ENCODE measurements at regions not wholly inside any gene's neighbourhood (a gene's known extent, or its start where the extent isn't known, plus 50 kb on each side); places are given as distances from the start of the nearest gene placed in this dataset.

DNA sequence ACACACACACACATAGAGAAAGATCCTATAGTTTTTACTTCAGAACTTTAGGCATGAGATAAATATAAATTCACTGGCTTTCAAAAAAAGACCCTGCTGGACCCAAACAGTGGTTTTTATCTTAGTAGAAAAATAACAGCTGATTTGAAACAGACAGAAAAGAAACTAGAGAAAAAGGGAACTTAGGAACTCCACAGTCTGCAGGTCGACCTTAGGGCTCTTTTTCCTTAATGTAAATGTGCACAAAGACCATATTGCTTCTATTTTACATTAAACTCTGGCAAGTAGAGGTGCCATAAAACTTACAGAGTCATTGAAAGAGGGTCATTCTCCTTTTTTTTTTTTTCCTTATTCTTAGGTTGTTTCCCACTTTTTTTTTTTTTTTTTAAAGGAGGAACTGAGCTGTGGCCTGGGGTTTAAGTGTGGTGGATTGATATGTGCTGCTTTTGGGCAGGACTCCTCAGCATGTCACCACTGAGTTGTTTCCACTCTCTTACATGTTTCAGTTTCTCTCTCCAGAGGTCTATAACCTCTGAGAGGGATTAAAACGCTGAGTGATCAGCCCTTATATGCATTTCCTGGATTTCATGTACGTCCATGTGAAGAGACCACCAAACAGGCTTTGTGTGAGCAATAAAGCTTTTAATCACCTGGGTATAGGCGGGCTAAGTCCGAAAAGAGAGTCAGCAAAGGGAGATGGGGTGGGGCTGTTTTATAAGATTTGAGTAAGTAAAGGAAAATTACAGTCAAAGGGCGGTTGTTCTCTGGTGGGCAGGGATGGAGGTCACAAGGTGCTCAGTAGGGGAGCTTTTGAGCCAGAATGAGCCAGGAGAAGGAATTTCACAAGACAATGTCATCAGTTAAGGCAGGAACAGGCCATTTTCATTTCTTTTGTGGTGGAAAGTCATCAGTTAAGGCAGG, 70.8 kb upstream of the PACRGL start:
- H3K4me3 ChIP-seq (ENCODE audit: low read depth, low read length): no peak overlapping the region
- DNase-seq (ENCODE audit: low read depth): no peak
- TF ChIP-seq CTCF (IDR thresholded peaks at IDR 0.05; ENCODE audit: low read depth, low read length, missing control alignments): no peak

GRCh38 chr4:20638825-20639224, 61.4 kb upstream of the PACRGL start:
- no peak for DNase-seq (ENCODE audit: low read depth)
- H3K4me3 ChIP-seq (ENCODE audit: low read depth, low read length): no peak overlapping the region
- no peak for TF ChIP-seq CTCF (IDR thresholded peaks at IDR 0.05; ENCODE audit: low read depth, low read length, missing control alignments)

DNA sequence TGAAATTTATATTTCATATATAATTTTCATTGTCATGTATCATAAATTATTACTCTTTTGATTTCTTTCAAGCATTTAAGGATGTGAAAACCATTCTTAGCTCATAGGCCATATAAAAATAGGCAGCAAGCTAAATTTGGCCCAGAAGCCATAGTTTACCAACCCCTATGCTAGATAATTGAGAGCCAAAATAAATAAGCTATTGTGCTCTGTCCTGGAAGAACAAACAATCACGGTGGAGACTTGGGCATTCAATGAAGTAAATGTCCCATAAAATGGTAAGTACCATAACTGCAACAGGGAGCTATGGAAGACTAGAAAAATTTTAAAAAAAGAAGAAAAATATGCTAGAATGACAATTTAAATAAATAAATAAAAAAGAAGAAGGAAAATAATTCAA, 60.9 kb upstream of the PACRGL start:
- no peak overlapping the region for H3K4me3 ChIP-seq (ENCODE audit: low read depth, low read length)
- DNase-seq (ENCODE audit: low read depth): no peak
- no peak for TF ChIP-seq CTCF (IDR thresholded peaks at IDR 0.05; ENCODE audit: low read depth, low read length, missing control alignments)

DNA sequence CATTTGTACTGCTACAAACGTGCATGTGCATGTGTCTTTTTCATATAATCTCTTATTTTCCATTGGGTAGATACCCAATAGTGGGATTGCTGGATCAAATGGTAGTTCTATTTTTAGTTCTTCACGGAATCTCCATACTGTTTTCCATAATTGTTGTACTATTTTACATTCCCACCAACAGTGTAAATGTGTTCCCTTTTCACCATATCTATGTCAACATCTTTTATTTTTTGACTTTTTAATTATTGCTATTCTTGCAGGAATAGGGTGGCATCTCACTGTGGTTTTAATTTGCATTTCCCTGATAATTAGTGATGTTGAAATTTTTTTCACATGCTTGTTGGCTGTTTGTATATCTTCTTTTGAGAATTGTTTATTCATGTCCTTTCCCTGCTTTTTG, 59.3 kb upstream of the PACRGL start:
- H3K4me3 ChIP-seq (ENCODE audit: low read depth, low read length): no peak overlapping the region
- DNase-seq (ENCODE audit: low read depth): no peak
- TF ChIP-seq CTCF (IDR thresholded peaks at IDR 0.05; ENCODE audit: low read depth, low read length, missing control alignments): no peak

GRCh38 chr4:20641976-20642375, 58.3 kb upstream of the PACRGL start:
- DNase-seq (ENCODE audit: low read depth): no peak
- TF ChIP-seq CTCF (IDR thresholded peaks at IDR 0.05; ENCODE audit: low read depth, low read length, missing control alignments): no peak
- no peak overlapping the region for H3K4me3 ChIP-seq (ENCODE audit: low read depth, low read length)

DNA sequence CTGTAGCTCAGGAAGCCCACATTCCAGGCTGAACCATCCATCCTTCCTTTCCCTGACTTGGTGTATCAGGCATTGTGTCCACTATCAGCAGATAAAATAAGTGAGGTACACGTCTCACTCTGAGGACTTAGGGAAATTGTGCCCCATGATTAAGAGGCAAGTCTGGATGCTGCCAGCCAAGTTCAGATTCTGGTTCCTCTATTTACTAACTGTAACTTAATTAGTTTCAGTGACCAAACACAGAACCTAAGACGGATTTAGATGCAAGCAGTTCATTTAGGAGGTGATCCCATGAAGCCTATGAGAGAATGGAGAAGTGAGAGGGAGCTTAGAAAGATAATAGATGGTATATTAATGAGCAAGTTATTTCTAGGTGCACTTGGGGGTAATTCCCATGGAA, 56.6 kb upstream of the PACRGL start:
- no peak for TF ChIP-seq CTCF (IDR thresholded peaks at IDR 0.05; ENCODE audit: low read depth, low read length, missing control alignments)

GRCh38 chr4:20645236-20645635, 55.0 kb upstream of the PACRGL start:
- DNase-seq (ENCODE audit: low read depth): no peak
- H3K4me3 ChIP-seq (ENCODE audit: low read depth, low read length): no peak overlapping the region
- no peak for TF ChIP-seq CTCF (IDR thresholded peaks at IDR 0.05; ENCODE audit: low read depth, low read length, missing control alignments)

More for the DNA sequence above, 56.6 kb upstream of the PACRGL start:
- no peak overlapping the region for H3K4me3 ChIP-seq (ENCODE audit: low read depth, low read length)
- no peak for DNase-seq (ENCODE audit: low read depth)

Measured in GM12864 (cell line).